GM21576 (cell line): ENCODE measurements at regions not wholly inside any gene's neighbourhood (a gene's known extent, or its start where the extent isn't known, plus 50 kb on each side); places are given as distances from the start of the nearest gene placed in this dataset.
"Not testable (repeated sequence)": the region's sequence is repeated elsewhere in the genome, so short reads cannot be mapped to it uniquely, and the experiment has no call there.

Experiments used
- ATAC-seq: cut with Tn5 transposase; IDR thresholded peaks from one replicate; pipeline ENCODE4 v1.9.1; 2021; ENCODE audit warnings: mild to moderate bottlenecking, moderate library complexity; ENCODE audit not compliant: unreplicated experiment

GRCh38 chr5:136563489-136563888 lies 198.1 kb upstream of the TRPC7 start:
- ATAC-seq = no peak

GRCh38 chr5:136560126-136560525 lies 194.8 kb upstream of the TRPC7 start:
- ATAC-seq = no peak

- no peak for ATAC-seq
Observed at GRCh38 chr5:136559651-136560050, 194.3 kb upstream of the TRPC7 start.

DNA sequence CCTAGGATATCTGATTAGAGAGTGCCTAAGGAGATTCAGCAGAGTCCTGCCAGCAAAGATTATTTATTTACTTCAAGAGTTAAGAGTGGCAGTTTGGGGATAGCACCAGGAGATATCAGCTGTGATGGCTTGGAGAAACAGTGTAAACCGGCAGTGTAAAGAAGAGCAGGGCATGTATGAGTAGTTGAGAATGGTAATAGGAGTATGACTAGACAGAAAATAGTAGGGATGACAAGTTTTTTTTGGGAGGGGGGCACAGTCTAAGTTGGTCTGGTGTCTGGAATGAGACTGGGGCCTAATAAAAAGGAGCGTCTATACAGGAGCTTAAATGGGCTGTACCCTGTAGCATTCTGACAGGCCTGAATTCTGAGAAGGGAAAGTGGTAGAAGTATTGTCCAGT lies 181.8 kb upstream of the TRPC7 start:
- not testable (repeated sequence) for ATAC-seq

DNA sequence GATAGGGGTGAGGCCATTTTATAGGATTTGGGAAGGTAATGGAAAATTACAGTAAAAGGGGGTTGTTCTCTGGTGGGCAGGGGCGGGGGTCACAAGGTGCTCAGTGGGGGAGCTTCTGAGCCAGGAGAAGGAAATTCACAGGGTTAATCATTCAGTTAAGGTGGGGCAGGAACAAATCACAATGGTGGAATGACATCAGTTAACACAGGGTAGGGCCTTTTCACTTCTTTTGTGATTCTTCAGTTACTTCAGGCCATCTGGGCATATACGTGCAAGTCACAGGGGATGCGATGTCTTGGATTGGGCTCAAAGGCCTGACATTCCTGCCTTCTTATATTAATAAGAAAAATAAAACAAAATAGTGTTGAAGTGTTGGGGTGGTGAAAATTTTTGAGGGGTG lies 181.1 kb upstream of the TRPC7 start:
- ATAC-seq = not testable (repeated sequence)

DNA sequence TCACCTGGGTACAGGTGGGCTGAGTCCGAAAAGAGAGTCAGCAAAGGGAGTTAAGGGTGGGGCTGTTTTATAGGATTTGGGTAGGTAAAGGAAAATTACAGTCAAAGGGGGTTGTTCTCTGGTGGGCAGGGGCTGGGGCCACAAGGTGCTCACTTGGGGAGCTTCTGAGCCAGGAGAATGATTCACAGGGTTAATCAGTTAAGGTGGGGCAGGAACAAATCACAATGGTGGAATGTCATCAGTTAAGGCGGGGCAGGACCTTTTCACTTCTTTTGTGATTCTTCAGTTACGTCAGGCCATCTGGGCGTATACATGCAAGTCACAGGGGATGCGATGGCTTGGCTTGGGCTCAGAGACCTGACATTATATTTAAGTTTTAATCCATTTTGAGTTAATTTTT lies 179.7 kb upstream of the TRPC7 start:
- not testable (repeated sequence) for ATAC-seq

- ATAC-seq = no peak
Observed at GRCh38 chr5:136538534-136538933, 173.2 kb upstream of the TRPC7 start.

DNA sequence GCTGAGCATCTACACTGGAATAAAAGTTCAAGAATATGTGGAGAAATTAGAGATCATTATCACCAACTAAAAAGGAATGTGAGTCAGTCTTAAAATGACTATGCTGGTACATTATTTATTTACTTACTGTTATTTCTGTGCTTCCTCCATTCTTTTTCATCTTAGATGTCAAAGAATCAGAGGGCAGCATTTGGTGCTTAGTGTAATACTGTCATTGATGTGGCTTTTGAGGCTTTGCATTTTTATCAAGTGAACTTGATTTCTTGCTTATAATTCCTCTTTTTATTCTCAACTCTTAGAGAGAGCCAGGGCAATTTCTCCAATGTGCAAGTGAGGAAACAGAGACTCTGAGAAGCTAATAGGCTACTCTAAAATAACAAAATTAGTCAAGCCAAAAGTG lies 163.7 kb upstream of the TRPC7 start:
- no peak for ATAC-seq

- no peak for ATAC-seq
Observed at GRCh38 chr5:136528481-136529030, 163.2 kb upstream of the TRPC7 start.

- no peak for ATAC-seq
Observed at GRCh38 chr5:136527311-136527710, 162.0 kb upstream of the TRPC7 start.

DNA sequence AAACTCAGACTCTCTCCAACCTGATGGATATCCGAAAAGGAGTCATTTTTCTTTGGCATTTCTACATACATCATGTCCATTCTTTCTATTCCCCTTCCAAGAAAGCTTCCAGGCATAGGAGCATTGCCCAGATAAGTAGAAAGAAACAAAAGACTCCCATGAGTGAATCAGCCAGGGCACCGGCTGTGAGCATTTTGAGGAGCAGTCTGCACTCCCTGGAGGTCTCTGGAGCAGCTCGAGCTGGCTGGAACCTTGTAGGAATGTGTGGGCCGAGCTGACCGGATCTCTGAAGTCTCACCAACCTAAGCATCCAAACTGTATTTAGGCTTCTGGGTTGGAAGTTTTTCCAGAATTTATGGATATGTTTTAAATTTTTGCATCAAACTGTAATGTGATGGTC lies 161.4 kb upstream of the TRPC7 start:
- no peak for ATAC-seq

DNA sequence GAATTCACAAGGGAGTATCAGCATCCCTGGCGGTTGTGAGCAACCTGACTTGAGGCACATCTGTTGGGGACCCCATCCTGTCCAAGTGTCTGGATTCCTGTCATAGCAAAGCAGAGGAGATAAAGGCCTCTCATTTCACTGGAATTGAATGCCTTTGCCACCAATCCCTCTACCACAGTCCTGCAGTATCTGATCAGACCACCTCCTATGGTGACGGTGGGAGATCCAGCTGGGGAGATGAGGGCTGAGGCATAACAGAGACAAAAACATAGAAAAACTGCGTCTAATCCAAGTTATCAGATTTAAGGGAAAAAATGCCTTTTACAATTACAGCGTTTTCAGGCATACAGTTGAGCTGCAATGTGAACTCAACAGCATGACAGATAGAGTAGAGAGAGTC lies 160.7 kb upstream of the TRPC7 start:
- ATAC-seq = no peak

- ATAC-seq = no peak
Observed at GRCh38 chr5:136525597-136525996, 160.3 kb upstream of the TRPC7 start.

DNA sequence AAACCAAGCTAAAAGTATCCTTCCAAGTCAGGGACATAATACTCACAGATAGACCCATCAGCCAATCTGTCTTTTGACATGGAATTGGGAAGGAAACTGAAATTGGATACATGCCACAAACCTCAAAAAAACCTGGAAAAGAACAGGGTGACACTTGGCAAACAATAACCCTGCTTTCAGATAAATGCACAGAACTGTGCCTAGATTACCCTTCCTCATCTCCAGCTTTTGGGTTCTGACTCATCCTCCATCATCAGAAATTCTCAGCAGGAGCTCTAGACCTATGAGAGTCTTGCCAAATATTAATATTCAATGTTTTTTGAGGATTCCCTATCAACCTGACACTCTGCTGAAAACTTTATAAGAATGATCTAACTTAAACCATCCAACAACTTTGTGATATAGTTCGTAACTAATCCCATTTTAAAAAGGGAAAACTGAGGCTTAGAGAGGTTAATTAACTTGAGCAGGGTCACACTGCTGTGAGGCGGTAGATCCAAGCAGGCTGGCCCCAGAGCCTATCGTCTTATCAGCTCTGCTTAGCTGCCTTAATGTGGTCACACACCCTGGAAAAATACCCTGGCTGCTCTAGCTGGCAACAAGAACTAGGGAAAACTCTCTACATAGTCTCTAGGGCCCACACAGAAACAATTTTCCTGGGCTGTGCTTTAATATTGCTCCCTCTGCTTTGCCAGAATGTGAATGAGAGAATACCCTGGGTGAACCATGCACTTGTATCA lies 157.0 kb upstream of the TRPC7 start:
- ATAC-seq = no peak

GRCh38 chr5:136521696-136522095 lies 156.4 kb upstream of the TRPC7 start:
- no peak for ATAC-seq

- ATAC-seq = no peak
Observed at GRCh38 chr5:136518814-136519213, 153.5 kb upstream of the TRPC7 start.

GRCh38 chr5:136518174-136518573 lies 152.8 kb upstream of the TRPC7 start:
- ATAC-seq = no peak

- no peak for ATAC-seq
Observed at GRCh38 chr5:136517755-136518154, 152.4 kb upstream of the TRPC7 start.

DNA sequence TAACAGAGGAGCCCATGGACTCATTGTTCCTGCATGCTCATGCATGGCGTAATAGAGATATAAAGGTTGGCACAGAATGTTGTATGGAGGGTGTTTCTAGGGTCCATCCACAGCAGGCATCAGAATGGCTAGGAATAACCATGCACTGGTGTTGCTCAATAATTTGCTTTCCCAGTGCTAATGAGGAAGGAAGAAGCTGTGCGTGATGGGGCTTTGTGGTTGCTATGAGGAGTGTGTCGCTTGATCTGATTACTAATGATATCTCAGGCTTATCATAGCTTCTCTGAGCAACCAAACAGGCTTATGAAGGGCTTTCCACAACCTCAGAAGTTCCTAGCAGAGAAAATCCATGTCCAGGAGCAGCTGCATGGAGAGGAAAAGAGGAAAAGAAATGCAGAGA lies 151.3 kb upstream of the TRPC7 start:
- no peak for ATAC-seq

GRCh38 chr5:136513430-136513829 lies 148.1 kb upstream of the TRPC7 start:
- no peak for ATAC-seq

GRCh38 chr5:136511046-136511445 lies 145.7 kb upstream of the TRPC7 start:
- ATAC-seq = no peak

- ATAC-seq = no peak
Observed at GRCh38 chr5:136510481-136510880, 145.1 kb upstream of the TRPC7 start.

DNA sequence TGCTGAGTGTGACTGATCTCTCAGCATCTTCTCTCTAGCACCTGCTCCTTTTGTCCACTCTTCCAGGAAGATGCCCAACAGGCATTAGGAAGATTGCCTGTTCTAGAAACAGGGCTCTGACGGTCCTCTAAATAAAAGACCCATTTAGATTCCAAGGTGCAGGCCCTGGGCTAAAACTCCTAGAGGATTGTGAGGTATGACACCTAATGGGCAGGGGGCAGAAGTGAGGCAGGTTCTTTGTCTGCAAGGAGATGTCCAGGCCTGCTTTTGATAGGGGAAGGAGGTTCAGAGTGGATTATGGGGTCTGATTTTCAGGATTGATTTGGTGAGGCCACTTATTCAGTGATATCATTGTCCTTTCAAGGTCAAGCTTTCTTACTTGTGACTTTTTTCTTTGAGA lies 140.8 kb upstream of the TRPC7 start:
- no peak for ATAC-seq
